Anterior cingulate cortex (tissue), 58 donors: ENCODE measurements at regions not wholly inside any gene's neighbourhood (a gene's known extent, or its start where the extent isn't known, plus 50 kb on each side); places are given as distances from the start of the nearest gene placed in this dataset.
A peak's percentile ranks its signal among the peaks of the same experiment; 100 is the strongest.

Source experiments
- DNase-seq, 58 donors: peaks; one replicate each; lab custom pipeline; 2025; lab: John Stamatoyannopoulos, UW

DNA sequence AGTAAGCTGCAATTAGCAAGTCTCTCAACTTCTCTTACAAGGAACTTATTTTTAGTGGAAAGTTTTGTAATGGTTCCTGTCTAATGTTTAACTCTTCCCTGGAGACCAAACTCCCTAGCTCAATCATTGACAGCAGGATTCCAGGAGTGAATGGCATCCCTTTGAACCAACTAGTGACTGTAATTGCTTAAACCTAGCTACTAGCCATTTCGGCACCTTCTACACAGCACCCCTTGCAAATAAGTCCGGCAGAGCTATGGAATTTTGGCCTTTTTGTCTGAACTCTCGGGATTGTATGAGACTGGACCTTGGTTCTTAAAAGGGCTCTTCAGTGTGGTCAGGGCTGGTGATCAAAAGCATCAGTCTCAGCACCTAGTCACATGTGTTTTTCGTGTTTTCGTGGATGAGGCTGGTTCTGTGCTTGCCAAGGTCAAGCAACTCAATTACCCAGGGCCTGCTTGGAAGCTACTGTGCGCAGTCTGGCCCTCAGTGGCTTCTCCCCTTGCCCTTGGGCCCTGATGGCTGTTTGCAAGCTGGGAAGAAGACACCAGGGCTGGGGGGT, 135.3 kb upstream of the NEDD9 start:
- no peak for DNase-seq

DNA sequence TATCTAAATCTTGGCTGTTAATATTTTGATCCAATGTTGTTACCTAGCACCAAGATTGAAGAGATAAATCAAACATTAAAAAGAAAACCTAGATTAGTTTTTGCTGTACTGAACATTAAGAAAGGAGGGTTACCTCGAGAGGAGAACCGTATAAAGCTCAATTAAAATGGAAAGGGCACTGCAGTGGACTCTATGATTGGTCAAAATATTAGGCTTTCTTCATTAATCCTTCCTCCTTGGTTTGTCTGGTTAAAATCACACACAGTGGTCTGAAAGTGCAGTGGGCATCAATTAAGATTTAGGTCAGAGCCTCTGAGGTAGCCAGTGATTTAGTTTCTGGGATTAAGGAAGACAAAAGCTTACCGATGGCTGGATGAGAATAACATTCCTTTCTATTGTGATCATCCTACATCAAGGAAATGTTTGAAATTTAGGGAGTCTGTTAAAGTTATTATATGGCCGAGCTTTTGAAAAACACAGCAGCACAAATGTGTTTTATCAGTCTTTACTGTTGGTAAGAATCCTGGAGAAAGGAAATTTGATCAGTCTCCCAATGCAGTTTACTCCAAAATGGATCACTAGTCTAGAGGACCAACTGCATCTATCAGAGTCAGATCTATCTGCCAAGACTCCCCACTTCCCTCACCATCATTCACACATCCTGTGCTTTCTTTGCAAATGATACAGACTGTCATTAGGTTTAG, 134.6 kb upstream of the NEDD9 start:
- DNase-seq = no peak

DNA sequence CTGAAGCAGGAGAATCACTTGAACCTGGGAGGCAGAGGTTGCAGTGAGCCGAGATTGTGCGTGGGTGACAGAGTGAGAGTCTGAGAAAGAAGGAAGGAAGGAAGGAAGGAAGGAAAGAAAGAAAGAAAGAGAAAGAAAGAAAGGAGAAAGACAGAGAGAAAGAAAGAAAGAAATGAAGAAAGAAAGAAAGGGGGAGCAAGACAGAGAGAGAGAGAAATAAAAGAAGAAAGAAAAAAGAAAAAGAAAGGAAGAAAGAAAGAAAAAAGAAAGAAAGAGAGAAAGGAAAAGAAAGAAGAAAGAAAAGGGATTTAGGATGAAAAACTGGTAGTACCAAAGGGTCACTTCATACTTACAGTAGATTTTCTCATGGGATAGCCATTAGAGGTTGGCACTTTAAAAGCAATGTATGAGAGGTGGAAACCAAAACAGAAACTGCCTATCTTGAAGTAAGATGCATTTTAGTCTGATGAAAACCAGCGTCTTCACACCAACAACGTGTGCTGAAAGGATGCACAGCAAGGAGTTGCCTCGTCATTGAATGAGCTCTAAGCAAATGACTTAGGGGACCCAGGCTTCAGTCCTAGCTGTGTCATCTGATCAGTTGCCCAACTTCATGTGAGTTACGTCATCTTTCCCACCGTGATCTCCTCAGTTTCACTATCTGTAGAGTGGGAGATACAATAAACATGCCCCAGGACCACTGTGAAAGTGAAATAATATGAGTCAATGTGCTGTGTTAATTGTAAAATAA, 133.9 kb upstream of the NEDD9 start:
- DNase-seq = no peak

DNA sequence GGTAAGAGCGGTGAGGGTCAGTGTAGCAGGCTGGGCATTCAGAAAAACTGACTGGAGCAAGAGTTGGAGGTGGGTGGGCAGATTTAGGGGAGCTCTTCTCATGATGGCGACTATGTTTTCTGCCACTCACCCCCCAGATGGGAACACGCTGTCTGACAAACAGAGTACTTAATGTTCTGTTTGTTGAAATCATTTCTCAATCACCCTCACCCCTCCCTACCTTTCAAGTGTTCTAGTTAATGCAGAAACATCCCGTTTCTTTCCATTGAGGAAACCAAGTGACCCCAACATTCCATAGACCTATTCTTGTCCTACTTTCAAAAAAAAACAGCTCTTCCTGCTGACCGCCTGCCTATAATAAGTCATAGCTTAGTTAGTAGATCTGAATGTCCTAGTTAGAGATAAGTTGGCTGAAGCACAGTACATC, 132.5 kb upstream of the NEDD9 start:
- no peak for DNase-seq

DNA sequence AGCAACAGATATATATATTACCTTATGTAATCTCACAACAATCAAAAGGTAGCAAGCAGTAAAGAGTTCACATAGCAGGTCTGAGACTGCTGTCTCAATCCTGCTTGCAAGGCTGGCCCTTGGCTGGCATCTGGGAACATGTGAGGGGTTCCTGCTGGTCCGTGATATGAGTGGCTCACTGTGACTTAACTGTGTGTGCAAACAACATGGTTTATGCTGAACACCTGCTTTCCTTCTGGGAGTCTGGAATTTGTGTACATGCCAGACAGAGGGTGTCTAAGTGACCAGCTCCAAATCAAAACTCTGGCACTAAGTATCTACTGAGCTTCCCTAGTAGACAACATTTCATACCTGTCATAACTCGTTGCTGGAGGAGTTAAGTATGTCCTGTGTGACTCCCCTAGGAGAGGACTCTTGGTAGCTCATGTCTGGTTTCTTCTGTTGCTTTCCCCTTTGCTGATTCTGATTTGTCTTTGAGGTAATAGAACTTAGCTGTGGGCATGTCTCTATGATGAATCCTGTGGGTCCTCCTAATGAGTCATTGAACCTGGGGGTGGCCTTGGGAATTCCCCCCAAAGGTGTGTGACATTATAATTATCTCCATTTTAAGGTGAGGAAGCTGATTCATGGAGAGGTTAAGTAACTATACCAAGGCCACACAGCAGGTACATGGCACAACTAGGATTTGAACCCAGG, 131.6 kb upstream of the NEDD9 start:
- DNase-seq = no peak

DNA sequence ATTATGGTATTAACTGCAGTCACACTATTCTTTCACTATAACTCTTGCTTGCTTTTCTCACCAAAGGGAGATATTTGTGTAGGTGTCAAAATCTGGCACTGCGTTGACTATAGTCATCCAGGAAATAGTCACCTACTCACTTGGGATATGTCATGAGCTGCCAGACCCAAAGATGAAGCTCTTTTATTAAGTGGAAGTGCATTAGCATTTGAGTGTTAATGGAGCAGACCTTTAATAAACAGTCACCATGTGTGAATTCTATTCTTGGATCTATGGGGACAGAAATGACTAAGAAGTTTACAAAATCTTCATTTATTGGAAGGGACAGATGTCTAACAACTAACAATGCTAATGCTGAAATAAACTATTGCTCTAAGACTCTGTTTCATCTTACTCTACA, 130.1 kb upstream of the NEDD9 start:
- DNase-seq = no peak

DNA sequence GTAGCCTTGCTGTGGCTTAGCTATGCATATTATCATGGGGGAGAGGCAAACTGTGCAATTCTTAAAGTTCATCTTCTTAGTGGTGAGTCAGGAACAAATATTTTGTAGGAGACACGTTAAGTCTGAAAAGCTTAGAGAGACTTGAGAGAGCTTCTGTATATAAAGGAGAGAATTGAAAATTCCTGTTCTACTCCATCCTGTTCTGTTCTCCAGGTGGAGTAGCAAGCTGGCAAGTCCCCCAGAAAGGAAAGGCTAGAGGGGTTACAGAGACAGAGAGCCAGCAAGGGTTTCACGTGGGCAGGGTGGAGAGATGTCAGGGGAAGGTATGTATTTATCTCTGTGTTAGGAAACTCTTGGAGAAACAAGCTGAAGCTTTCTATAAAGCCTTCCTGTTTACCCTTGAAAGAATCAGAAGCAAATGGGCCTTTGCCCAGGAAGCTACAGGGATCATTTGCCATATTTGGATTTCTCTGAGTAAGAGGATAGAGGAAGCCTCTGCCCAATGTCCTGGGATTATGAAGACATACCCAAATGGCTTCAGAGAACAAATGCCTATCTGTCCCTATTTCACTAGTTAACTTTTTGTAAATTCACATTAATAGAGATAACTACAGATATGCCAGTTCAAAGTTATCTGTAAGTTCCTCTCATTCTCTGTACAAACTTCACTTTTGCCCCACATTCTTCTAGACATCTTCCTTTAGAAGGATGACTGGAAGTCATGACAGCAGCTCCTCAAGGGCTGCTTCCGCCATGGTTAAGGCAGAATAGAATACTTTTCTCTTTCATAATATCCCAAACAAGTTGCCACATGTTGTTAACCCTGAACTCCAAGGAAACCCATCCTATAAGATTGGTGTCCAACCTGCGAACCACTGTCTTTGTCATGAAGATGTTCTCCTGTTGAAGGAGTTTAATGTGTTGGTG, 126.7 kb upstream of the NEDD9 start:
- DNase-seq = no peak

DNA sequence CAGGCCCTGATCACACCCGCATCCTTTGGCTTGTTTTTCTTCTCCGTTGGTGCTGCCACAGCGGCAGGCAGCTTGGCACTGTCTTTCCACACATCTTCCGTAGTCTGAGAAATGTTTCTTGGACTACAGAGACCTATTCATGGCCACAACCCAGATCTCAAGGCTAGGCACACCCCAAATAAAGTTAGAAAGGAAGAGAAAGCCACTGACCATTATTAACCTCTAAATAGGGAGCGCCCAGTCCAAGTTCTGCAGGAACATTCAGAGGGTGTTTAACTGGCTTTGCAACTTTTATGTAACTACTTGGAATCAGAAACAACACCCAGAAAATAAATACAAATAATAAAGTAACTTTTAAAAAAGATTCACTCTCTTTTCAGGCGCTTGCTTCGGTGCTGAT, 124.8 kb upstream of the NEDD9 start:
- no peak for DNase-seq

DNA sequence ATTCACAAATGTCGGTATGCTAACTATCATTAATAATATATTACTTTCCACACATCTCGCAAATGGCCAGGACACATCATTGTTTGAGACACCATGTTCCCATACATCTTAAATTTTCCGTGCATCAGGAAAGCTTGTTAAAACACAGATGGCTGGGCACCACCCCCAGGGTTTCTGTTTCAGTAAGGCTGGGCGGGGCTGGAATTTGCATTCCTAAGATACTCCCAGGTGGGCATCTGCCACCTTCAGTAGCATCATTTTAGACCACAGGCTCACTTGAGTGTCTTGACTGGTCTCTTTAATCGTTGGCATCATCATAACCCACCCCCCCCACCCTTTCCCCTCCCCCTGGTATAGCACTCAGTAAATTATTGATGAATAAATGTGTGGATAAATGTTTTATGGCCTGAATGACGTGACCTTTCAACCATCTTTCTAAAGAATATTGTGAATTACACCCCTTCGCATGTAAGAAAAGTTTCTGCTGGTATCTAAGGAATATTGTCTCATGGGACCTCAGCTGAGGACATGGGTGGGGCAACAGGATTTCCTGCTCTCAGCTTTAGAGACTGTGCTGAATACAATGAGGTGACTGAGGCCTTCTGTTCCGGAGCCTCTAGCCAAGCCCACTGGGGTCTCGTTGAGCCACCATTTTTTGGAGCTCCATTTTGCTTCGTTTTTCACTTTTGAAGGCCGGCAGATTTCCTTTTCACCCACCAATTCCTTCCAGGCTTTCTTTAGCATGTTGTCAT, 124.1 kb upstream of the NEDD9 start:
- DNase-seq = no peak

DNA sequence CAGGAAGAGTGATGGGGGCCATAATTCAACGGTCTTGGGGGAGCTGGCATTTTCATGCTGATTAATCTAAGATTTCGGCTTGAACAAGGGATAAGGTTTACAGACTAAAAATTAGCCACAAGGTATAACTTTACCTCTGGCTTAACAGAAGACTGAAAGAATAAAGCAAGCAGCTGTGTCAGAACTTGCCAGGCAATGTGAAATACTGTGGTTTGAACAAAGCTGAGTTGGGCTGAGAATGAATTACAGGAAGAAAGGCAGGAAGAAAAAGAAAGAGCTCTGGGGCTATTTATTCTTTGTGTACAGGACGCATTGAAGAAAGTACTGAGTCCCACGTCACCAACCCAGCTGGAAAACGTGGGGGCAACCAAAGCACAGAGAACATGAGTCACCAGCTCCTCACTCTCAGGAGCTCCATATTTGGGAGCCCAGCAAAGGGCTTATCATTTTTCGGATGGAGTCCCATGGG, 121.5 kb upstream of the NEDD9 start:
- peak in 21 of 58 donors; percentile 11 to 66 (median 28) for DNase-seq

DNA sequence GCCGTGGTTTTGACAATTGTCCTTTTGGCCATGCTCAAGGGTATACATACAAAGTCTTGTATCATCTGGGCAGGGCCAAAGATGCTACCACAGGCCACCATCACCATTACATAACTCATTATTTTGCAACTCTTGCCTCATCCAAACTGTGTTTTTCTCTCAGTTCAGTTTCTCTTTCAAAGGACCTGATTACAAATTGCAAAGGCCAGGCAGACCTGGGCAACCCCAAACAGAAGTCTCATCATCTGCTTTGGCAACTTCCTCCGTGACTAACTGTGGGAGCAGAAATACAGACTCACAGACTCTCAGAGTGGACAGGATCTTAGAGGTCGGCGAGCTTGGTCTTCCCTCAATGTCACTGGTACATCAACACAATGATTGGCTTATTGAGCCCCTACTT, 117.8 kb upstream of the NEDD9 start:
- no peak for DNase-seq

DNA sequence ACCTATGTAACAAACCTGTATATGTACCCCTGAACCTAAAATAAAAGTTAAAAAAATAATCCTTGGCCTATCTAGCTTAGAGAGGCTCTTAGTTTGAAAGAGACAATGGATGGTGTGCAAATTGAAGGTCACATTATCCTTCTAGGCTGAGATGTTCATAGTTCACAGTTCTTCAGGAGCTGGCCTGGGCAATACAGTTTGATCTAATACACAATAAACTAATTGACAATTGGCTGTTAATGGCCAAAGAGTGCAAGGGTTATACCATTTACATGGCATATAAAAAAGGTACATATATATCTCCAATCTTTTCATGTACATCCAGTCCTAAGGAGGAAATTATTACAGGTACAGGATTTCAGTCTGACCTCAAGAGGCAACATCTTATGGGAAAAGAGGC, 117.4 kb upstream of the NEDD9 start:
- no peak for DNase-seq

DNA sequence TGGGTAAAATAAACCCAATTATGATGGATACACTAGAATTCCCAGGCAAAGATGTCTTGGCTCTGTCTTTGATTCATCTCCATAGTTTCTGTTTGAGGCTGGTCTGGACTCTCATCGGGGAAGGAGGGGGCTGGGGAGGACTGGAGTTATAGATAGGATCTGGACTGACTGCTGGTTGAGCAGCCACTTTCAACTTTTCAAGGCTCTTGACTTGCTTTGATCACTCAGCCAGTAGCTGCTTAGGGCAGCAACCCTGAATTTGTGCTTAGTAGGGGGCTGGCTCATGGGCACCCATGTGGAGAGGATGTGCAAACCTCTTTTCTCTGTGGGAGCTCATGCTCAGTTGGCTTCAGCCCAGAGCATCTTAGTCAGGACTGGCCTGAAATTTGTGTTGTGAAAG, 114.0 kb upstream of the NEDD9 start:
- DNase-seq = no peak

DNA sequence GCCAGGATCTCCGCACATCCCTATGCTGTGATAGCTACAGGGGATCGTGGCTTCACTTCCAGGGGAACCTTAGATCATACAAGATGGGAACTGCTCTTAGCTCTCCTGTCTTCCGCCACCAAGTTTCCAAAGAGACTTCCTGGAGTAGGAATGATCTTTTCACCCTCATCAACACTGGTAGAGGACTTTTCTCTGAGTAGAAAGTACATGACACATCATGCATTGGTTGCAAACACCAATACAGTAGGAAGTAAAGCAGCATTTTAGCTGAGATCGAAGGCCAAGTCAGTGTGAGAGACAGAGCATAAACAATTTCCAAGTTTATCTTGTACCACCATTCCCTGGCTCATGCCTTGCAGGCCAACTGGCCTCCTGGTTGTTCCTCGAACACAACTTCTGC, 113.1 kb upstream of the NEDD9 start:
- no peak for DNase-seq

DNA sequence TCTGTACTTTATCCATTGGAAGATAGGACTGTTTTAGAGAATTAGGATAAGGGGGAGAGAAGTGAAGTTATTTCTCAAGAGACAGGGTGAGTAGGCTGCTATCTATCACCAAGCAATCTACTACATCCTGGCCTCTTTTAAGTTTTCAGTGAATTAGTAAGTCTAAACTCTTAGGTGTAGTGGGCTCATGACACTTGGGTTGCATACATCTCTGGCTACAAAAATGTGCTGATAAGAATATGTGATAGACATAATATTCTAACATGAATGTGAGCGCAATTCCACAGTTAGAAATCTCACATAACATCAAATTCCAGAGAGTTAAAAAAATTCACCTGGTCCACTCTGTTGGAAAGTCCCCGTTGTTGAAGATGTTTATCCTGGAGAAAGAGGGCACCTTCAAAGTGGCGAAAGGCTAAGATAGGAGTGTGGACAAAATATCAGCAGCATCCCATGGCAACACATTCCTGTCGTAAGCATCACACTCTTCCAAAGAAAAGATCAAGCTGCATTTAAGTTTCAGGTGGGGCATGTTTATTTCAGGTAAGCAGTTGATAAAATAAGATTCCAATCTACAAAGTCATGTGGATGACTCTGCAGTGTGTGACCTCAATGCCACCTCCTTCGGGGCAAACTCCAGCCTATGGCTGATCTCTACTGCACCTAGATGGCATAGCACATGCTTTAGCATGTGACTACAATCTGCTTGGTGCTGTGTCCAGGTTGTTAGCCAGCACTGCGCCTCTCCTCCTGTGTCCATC, 111.7 kb upstream of the NEDD9 start:
- no peak for DNase-seq

DNA sequence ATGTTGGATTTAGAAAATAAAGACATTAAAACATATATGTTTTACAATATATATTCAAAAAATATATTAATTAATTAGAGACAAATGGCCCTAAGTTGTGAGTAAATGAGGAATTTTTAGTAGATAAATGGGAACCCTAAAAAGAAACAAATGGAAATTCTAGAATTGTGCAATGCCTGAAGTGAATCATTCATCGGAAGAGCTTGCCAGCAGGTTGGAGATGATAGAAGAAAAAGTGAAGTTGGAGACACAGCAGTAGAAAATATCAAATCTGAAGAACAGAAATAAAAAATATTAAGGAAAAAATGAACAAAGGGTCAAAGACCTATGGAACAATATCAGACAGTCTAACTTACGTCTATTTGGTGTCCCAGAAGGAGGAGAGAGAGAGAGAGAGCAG, 109.4 kb upstream of the NEDD9 start:
- DNase-seq = no peak

DNA sequence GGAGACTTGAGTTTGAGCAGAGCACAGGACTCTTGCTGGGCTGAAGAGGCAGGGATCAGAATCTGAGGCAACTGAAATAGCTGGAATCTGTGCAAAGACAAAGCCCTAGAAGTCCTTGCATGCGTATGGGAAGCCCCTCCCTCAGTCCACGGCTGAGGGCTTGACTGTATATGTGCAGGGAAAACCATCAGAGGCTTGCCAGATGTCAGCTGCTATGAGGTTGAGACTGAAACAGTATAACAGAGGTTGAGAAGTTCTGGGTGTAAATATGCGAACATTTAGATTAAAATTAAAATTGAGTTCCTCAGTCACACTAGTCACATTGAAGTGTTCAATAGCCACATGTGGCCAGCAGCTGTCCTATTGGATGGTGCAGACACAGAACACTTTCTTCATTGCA, 108.8 kb upstream of the NEDD9 start:
- DNase-seq = no peak

DNA sequence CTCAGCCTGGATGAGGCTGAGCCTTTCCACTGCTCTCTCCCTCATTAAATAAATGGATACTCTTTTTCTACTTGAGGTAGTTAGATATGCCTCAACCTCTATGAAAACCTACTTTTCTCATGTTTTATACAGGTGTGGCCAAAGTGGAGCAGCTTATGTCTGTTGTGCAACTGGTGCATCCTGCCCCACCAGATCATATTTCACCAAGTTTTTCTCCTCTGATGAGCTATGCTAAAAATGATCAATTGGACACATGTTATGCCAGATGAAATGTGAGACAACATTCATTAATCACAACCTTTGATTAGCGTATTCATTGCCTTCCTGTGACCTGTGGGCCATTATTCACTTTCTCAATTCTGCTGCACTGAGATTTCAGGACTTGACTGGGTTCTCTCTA, 106.9 kb upstream of the NEDD9 start:
- DNase-seq = no peak

DNA sequence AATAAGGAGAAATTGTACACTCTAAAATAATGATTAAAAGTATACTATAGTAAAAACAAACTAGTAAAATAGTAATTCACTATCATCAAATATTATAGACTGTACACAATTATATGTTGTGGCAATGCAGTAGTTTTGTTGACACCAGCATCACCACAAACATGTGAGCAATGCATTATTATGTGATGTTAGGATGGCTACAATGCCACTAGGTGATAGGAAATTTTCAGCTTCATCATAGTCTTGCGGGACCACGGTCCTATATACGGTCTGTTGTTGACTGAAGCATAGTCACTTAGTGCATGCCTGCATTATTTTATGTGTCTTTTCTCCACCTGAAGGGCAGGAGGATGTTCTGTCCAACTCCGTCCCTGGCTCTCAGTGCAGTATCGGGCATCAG, 104.8 kb upstream of the NEDD9 start:
- no peak for DNase-seq
